ENCODE measurements at regions not wholly inside any gene's neighbourhood (a gene's known extent, or its start where the extent isn't known, plus 50 kb on each side); places are given as distances from the start of the nearest gene placed in this dataset.

DNA sequence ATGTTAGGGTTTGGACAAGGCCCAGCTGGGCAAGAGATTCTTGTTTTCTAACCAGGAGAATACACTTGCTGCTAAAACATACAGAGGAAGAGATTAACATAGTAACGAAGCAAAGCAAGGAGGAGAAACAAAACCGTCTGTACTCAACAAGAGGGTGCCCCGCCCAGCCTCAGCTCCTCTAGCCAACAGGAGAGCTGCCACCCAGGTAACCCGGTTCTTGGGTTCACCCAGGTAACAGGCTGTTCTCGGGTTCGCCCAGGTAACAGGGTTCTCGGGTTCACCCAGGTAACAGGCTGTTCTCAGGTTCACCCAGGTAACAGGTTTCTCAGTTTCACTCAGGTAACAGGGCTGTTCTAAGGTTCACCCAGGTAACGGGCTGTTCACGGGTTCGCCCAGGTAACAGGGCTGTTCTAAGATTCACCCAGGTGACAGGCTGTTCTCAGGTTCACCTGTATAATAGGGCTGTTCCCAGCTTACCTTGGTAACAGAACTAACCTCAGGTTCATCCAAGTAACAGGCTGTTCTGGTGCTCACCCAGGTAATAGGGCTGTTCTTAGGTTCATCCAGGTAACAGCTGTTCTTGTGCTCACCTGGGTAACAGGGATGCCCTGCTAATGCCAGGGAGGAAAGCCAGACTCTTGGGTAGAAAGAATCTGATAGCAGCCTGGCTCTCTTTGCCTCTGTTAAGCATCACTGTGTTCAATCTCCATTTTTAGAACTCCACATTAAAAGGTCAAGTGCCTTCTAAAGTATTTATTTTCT is 271.6 kb downstream of the SYK start:
- no peak for DNase-seq

DNA sequence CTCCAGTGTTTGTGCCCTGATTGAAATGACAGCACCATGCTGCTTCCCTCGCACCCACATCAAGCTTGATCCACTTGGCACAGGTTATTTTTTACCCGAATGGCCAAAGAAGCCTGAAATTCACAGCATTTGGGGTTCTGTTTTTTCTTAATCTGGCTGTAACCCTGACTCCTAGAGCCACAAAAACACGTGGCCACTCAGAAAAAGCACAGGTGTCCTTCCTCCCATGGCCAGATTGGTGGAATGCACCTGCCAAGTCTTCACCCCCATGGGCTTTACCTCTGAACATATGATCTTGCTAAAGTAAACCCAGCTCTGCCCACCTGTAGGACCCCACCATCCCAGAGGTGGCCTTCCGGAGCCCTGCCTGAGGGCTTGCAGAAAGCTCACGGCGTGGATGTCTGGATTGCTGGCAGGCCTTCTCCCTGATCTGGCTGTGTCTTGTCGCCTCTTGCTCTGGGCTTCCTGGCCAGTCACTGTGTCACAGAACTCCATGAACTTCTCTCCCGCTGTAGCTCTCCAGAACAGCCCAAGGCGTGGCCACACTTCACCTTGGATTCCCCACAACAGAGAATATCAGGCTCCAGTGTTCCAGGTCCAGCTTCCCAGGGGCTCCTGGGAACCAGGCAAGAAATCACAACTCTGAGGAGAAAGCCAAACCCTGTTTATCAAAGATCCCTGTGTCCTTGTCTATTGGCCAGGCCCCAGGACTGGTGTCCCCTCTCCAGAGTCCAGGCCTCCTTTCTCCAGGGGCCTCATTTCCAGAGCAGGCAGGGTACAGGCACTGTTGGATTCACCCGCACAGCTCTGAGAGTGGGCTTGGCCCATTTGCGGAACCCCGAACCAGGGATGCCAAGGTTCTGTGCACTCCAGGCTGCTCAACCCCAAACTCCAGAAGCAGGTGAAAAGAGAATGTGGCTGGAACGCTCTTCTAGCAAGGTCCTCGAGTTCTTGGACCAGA is 272.5 kb downstream of the SYK start:
- no peak for DNase-seq

DNA sequence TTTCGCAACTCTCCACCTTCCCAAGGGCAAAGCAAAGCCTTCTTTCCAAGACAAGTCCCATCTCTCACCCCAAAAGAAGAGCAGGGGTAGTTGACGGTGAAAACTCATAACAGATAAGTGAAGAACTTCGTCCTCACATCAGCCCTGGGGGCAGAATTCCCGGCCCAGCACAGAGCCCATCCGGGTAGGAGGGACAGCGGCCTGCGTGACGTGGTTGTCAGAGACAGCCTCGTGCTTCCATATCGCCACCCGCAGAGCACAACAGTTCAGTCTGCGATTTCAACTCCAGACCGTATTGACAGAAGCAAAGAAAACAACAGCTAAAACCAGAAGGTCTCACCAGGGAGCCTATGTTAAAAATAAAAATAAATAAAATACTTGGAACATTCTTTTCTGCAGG is 273.2 kb downstream of the SYK start:
- DNase-seq, result no peak

DNA sequence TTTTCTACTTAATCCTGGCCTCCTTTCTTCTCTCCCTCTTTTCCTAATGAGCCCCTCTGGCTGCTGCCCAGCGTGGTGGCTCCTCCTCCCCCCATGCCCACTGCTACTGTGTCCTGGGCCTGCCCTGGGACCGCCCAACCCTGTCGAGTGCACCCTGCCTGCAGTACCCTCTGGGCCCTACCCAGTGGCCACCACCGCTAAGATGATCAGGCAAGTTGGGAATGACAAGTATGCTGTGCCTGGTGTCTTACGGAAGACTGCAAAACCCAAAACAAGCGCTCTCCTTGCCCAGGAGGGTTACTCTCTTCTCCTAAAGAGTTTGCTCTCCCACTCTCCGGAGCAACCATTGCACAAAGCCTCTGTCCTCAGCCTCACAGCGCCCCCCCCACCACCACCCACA is 273.7 kb downstream of the SYK start:
- peak; percentile 14 for DNase-seq

DNA sequence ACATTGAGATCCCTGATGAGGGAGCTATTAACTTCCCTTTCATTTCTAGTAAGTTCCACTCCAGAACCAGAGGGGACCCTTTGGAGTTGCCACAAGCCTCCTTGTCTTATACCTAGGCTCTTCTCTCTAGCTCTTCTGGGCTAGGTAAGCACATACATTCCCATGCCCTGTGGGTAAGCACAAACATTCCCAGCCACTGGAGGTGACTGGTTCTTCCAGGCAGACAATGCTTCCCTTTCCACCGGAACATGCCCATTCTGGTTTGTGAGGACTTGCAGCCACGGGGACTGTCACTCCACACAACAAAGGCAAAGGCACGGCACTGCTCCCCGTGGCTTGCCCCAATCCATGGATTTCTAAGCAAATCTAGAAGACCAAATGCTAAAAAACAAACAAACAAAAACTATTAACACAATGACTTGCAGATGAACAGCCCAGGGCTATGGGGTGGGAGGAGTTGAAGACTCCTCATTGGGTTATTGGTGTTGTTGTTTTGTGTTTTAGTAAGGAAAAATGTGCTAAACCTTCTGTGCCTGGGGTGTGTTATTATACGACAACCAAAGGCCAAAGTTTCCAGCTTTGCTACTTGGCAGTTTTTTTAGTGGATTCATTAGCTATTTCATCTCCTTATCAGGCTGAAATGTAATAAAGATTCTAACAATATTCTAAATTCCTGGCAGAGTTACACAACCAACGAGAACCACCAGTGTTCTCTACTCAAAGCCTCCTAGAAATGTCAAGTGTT is 276.2 kb downstream of the SYK start:
- no peak for DNase-seq

DNA sequence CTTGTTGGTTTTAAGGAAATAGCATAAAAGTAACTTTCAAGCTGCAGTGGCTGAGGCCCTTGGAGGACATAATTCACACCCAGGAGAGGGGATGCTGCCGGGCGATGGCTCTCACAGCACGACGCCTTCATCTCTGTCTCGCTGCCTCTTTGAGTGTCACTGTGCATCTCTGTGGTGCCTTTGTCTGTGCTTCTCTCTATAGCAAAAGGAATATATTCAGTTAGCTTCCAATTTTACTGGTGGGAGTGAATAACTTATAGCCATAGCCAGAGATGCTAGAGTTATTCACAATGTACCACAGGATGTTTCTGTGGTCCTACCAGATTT is 276.7 kb downstream of the SYK start:
- no peak for DNase-seq

DNA sequence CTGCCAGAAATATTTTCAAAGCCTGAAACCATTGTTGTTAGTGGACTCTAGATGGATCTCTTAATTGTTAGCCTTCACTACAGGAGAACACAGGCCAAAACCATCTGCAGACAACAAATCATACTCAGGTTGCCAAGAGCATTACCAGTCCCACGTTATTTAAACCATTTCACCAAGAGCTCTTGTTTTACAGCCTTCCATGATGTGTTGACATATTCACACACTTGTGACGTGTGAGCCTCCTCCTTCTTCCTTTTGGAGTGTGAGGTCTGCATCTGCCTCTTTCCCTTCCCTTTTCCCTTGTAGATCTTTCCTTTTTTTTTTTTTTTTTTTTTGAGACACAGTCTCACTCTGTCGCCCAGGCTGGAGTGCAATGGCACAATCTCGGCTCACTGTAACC is 279.0 kb downstream of the AUH start:
- no peak for DNase-seq

DNA sequence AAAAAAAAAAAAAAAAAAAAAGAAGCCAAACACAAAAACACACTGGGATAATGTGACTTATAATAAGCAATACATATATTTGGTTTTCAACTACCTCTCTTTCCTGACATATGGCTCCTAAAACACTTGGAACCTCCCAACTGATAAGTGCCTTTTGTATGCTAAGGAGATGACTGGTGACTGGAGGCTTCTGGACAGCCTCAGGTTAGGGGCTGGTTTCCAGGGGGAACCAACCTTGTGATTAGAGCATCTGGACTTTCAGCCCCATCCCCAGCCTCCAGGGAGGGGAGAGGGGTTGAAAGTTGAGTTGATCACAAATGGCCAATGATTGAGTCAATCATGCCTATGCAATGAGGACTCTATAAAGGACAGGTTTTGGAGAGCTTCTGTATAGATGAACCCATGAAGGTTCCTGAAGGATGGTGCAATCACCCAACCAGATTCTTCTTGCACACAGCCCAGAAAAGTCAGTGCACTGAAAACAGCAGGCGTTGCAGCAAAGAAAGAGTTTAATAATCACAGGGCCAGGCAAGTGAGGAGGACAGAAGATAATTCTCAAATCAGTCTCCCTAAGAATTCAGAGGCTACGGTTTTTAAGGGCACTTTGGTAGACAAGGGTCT is 276.7 kb downstream of the AUH start:
- no peak for DNase-seq

DNA sequence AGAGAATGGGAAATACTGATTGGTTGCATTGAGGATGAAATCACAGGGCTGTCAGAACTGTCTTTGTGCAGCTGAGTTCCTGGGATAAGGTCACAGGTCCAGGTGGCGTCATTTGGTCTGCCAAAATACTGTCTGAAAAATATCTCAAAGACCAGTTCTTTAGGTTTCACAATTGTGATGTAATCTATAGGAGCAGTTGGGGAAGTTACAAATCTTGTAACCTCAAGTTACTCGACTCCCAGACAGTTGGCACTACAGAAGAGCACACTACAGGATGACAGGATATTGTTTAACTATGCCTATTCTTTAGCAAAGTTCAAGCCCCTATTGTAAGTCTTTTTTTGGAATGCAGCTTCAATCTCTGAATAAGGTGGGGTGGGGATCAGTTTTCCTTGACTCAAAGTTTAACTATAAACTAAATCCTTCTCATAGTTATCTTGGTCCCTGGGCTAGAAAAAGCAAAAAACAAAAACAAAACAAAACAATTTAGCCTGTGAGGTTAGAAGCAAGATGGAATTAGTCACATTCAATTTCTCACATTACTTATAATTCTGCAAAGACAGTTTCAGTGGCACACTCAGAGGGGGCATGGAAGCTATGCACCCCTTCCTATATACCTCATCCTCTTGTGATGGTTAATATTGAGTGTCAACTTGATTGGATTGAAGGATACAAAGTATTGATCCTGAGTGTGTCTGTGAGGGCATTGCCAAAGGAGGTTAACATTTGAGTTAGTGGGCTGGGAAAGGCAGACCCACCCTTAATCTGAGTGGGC is 276.0 kb downstream of the AUH start:
- DNase-seq, result no peak

DNA sequence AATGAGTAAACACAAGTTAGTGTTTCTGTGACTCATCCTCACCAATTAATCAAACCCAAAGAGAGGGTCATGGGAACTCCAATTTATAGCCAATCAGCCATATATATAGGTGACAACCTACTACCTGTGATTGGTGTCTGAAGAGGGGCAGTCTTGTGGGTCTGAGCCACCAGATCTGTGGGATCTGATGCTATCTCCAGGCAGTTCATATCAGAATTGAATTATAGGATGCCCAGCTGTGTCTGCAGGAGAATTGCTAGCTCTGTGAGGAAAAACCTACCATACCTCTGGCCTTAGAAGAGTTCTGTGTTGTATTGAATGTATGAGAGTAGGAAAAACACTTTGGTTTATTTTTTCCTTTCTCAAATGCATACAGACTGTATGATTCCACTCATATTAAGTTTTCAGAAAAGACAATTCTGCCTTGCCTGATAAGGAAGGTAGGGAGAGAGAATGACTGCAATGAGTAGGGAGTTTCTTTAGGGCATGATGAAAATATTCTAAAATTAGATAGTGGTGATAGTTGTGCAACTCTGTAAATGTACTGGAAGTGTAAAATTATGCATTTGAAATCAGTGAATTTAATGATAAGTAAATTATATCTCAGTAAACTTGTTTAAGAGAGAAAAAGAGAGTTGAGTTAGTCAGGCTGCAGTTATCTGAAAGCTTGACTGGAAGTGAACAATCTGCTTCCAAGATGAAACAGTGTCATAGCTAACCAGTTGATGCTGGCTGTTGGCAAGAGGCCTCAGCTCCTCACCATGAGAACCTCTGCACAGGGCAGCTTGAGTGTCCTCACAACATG is 274.9 kb downstream of the AUH start:
- no peak for DNase-seq

DNA sequence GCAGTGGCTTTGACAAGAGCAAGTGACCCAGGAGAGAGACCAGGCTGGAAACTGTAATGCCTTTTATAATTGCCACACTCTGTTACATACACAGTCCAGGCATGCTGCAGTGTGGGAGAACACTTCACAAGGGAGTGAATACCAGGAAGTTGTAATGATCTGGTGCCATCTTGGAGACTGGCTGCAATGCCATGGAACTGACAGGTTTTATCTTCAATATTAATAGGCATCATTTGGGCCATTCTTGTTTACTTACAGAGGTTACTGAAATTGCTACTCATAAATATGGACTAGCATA is 274.3 kb downstream of the AUH start:
- no peak for DNase-seq

DNA sequence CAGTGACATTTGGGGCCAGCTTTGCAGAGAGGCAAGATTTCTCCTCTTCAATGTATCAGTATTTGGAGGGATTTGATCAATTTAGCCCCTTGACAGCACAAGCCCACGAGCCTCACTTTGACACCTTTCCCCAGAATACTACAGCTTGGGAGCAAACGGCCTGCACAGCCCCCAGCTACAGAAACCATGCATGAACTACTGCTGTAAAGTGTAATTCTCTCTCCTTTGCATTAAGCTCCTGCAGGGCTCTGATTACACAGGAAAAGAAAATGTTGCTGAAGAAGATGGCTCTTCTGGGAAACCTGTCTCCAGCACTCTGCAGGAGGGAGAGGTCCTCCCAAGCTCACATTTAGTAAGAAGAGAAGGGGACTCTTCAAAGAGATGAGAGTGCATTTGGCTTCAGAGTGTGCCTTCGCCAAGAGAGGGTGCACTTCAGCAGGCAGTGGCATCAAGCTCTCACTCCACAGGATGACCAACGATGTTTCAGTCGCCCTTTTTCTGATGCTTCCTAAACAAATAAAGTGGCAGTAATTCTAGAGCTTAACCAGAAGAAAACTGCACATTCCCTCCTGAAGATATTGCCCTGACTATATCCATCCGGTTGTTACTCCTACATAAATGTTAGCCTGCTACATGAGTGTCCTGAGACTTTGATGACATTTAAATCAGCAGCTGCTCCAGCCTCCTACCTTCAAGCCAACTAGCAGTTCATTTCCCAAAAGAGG is 272.2 kb downstream of the AUH start:
- peak; percentile 53 for DNase-seq

DNA sequence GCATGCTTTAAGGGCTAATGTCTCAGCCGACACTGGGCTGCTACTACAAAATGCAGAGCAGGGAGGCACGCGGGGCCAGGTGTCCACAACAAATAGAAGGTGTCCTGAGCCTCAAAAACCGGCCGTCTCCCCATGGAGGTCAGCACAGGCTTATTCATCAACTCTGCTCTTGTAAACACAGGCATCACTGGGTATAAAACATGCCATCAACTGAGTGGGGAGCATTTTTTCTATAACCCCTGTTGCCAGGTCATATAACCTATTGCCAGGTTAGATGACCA is 271.6 kb downstream of the AUH start:
- DNase-seq, result no peak

DNA sequence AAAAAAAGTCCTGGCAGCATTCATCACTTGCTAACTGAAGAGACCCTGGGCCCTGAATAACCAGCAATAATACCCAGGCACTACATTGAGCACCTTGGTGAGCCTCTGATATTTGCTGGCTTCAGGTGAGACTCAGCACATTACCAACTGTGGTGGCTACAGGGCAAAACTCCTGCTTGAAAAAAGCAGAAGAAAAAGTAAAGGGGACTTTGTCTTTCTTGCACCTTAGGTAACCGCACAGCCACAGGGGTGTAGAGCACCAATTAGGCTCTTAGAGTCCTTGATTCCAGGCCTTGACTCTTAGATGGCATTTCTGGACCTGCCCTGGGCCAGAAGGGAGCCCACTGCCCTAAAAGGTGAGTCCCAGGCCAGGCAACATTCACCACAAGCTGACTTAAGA is 269.5 kb downstream of the AUH start:
- DNase-seq, result no peak

DNA sequence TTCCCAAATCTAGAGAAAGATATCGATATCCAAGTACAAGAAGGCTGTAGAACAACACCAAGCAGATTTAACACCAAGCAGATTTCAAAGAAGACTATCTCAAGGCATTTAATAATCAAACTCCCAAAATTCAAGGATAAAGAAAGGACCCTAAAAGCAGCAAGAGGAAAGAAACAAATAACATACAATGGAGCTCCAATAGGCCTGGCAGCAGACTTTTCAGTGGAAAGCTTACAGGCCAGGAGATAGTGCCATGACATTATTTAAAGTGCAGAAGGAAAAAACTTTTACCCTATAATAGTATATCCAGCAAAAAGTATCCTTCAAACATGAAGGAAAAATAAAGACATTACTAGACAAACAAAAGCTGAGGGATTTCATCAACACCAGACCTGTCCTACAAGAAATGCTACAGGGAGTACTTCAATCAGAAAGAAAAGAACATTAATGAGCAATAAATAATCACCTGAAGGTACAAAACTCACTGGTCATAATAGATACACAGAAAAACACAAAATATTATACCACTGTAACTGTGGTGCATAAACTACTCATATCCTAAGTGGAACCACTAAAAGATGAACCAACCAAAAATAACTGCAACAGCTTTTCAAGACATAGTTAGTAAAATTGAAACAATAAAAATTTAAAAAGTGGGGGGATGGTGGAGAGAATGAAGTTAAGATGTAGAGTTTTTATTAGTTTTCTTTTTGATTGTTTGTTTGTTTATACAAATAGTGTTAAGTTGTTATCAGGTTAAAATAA is 267.2 kb downstream of the AUH start:
- DNase-seq, result no peak

DNA sequence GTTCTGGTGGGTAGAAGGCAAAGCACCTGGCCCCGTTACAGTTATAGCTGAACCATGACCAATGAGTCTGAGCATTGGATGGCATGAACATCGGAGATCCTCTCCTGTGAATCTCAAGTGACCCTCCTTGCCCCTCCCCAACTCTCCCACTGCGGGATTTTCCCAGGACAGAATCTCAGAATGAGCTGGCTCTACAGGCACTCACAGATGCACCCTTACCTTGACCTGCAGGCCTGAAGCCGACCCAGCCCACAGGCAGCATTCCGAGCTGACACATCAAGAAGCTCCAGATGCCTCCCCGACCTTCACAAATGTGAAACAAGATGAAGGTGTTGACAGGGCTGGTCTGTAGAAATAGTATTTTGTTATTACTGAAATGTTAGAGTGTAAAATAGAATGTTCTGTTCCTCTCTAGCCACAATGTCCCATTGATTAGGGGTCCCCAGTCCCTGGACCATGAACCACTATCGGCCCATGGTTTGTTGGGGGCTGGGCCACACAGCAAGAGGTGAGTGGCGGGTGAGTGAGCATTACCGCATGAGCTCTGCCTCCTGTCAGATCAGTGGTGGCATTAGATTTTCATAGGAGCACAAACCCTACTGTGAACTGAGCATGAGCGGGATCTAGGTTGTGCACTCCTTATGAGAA is 263.4 kb downstream of the AUH start:
- no peak for DNase-seq

DNA sequence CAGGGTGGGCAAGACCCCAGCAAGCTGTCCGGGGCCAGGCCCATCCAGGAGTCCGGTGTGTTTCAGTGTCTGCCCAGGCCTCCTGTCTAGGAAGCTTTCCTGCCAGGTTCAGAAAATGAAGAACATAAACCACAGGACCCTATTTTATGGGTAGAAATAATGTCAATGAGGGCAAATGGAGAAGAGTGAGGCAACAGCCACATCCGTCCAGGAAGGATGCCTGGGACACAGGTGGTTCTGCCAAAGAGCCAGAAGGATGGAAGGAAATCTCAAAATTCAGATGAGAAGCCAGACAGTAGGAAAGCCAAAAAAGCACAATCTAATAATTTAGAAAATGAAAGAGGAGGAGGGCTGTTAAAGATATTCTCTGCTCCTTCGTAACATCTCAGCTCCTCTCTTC is 262.3 kb downstream of the AUH start:
- no peak for DNase-seq

DNA sequence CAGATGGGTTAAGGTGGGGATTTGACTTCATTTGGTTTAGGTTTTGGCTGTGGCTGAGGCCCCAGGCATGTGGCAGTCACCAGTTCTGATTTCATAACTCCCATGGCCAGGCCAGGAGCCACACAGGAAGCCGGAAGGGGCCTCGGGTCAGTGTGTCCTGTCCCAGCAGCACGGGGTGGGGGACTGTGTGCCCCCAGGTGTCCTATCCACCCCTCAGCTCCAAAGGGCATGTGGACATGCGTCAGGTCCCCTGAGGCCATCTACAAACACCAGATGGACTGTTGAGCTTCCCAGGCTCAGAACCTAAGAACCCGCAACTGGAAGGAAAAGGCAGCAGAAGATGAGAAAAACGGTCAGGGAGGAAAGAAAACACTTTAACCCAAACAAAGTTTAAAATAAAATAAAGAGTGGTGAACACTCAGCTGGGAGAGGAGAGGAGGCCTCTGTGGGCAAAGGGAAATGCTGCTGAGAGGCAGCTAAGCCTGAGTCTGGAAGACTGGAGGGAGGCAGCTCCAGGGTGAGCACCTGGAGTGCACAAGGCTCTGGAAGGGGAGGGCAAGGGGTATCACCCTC is 260.8 kb downstream of the AUH start:
- peak; percentile 10 for DNase-seq

DNA sequence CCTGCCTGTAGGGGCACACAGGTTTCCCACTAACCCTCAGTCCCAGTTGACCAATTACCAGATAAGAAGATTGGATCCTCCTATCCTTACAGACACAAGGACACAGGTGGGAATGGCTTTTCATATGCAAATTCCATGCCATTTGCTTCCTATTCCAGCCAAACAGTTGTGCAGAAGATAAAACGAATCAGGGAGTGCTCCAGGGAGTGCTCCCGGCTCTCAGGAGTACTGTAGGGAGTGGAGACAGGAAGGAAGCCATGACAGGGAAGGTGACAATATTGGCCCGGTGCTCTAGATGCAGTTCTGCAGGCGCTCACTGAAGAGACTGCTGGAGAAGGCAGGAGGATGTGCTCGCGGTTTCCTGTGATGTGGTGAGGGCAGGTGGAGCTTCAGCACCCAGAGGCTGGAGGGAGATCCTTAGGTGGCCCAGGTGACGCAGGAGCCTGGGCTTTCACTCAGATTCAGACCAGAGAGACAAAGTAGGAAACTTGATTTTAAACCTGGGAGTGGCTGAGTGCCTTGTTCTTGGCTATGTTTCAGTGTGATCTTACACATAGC is 260.0 kb downstream of the AUH start:
- DNase-seq, result no peak
